ENCODE measurements at regions not wholly inside any gene's neighbourhood (a gene's known extent, or its start where the extent isn't known, plus 50 kb on each side); places are given as distances from the start of the nearest gene placed in this dataset.

DNA sequence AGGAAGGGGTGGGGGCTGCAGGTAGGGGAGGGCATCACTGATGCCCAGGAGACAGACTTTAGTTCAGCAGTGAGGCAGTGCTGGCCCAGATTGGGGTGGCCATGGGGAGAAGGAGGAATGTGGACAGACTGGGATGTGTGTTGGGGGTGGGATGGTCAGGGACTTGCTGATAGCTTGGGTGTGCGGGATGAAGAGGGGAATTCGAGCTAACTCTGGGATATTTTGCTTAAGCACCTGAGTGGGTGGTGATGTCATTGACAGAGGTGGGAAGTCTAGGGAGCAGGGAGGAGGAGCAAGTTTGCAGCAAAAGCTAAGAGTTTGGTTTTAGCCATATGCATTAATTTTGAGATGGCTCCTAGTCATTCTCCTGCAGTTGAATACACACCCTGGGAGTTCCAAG, 207.5 kb downstream of the RPLP1 start:
- DNase-seq (ENCODE audit: low spot score in 2 of 2), result no peak
- intact Hi-C loops (cut with DNase I; ENCODE audit: low total_unique reads), result no loop called here
- no peaks in the 10 kb centered on the region for H3K36me3 ChIP-seq
- no peaks in the 10 kb centered on the region for H3K9me3 ChIP-seq
- no peaks in the 10 kb centered on the region for H3K27me3 ChIP-seq
- TF ChIP-seq, protein P1, sequence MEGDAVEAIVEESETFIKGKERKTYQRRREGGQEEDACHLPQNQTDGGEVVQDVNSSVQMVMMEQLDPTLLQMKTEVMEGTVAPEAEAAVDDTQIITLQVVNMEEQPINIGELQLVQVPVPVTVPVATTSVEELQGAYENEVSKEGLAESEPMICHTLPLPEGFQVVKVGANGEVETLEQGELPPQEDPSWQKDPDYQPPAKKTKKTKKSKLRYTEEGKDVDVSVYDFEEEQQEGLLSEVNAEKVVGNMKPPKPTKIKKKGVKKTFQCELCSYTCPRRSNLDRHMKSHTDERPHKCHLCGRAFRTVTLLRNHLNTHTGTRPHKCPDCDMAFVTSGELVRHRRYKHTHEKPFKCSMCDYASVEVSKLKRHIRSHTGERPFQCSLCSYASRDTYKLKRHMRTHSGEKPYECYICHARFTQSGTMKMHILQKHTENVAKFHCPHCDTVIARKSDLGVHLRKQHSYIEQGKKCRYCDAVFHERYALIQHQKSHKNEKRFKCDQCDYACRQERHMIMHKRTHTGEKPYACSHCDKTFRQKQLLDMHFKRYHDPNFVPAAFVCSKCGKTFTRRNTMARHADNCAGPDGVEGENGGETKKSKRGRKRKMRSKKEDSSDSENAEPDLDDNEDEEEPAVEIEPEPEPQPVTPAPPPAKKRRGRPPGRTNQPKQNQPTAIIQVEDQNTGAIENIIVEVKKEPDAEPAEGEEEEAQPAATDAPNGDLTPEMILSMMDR (IDR thresholded peaks at IDR 0.05), result no peak
- TF ChIP-seq POLR2A (IDR thresholded peaks at IDR 0.05), result no peak
- no peak for TF ChIP-seq POLR2AphosphoS5 (IDR thresholded peaks at IDR 0.05)
- H3K4me3 ChIP-seq, result no peak overlapping the region
- no peaks in the 10 kb centered on the region for H3K4me1 ChIP-seq
- no peak overlapping the region for H3K27ac ChIP-seq

DNA sequence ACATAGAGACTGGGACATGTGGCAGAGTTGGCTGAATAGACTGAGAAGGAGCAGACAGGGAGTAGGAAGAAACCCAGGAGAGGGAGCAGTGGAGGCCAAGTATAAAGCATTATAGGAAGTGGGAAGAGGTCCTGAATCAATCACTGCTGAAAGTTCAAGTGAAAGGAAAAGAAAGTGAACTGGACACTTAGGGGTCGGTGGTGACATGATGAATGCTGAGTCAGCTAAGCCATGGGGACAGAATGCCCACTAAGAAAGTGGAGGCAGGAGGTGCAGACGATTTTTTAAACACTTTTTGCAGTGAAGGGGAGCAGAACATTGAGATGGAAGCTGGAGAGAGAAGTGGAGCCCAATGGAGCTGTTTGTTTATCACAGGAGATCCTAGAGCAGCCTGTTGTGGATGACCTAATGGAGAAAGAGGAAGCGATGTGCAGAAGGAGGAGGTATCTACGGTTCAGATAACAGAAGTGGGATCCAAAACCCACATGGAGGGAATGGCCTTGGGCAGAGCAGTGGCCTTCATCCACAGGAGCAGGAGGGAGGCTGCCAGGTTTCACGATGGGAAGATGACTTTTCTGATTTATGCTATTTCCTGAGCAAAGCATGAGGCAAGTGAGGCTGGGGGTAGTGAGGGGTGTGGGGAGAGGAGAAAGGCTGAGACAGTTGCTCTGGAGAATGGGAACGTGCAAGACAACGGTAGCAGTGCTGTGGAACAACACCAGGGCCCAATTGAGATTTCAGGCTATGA, 208.2 kb downstream of the RPLP1 start:
- Histone ChIP-seq H3K36me3 (no peaks in the 10 kb centered on the region), H3K9me3 (no peaks in the 10 kb centered on the region), H3K27me3 (no peaks in the 10 kb centered on the region), H3K4me1 (no peaks in the 10 kb centered on the region), H3K4me3 (no peak overlapping the region), H3K27ac (no peak overlapping the region)
- intact Hi-C loops (cut with DNase I; ENCODE audit: low total_unique reads), result no loop called here
- TF ChIP-seq, protein P1 (IDR thresholded peaks at IDR 0.05), result no peak
- TF ChIP-seq POLR2AphosphoS5 (IDR thresholded peaks at IDR 0.05) (no peak), POLR2A (IDR thresholded peaks at IDR 0.05) (no peak)
- DNase-seq (ENCODE audit: low spot score in 2 of 2), result no peak

DNA sequence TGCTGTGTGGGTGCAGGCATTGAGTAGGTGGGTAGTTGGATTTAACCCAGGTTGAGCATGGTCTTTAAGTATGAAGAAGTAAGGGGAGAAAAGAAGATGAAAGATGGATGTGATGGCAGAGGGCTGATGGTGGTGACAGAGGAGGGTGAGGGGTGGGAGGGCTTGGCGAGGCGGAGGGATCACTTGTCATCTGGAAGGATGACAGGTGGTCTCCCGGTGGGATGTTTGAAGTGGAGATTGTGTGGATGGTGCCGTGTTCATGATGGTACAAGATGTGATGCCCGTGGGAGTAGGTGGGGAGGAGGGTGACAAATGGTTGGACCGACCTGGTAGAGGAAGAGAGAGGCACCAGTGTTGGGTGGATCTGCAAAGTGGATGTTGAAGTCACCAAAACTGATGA, 208.8 kb downstream of the RPLP1 start:
- H3K9me3 ChIP-seq, result no peaks in the 10 kb centered on the region
- H3K27me3 ChIP-seq, result no peaks in the 10 kb centered on the region
- H3K4me1 ChIP-seq, result no peaks in the 10 kb centered on the region

DNA sequence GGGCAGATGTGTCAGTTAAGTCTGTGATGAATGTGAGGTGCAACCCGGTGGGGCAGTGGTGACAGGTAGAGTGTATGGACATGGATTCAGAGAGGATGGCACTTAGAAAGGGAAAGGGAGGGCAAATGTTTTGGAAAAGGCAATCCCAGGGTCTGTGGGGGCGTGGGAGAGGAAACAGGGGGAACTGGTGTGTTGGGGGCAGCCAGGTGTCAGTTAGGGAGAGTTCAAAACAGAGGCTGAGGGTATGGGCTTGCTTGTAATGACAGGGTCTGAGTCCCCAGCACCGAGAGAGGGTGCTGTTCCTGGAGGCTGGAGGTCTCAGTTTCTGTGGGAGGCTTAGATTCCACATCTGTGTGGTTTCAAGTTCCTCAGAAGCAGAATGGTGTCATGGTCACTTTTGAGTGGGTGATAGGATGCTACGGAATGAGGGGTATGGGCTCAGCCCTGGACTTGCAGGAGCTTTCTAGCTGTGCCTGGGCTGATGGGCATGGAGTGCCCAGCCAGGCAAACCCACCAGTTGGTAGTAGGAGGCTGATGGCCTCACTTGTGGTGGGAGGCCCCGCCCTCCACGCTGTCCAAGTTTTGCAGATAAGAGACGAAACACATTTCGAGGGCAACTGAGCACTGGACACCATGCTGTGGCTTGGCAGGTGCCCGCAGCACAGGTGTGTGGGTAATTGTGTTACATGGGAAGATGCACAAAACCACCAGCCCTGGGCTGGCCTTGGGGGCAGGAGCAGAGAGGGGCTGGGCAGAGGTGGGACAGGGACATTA, 209.4 kb downstream of the RPLP1 start:
- no peak overlapping the region for H3K4me3 ChIP-seq
- DNase-seq (ENCODE audit: low spot score in 2 of 2), result no peak
- intact Hi-C loops (cut with DNase I; ENCODE audit: low total_unique reads), result no loop called here
- no peak overlapping the region for H3K27ac ChIP-seq
- H3K9me3 ChIP-seq, result no peaks in the 10 kb centered on the region
- no peaks in the 10 kb centered on the region for H3K4me1 ChIP-seq
- H3K36me3 ChIP-seq, result no peaks in the 10 kb centered on the region
- no peaks in the 10 kb centered on the region for H3K27me3 ChIP-seq
- TF ChIP-seq, protein P1 (IDR thresholded peaks at IDR 0.05), result no peak

More for the DNA sequence above, 208.8 kb downstream of the RPLP1 start:
- Histone ChIP-seq H3K36me3 (no peaks in the 10 kb centered on the region), H3K4me3 (no peak overlapping the region), H3K27ac (no peak overlapping the region)
- TF ChIP-seq, protein P1 (IDR thresholded peaks at IDR 0.05), result no peak
- no peak for TF ChIP-seq POLR2A (IDR thresholded peaks at IDR 0.05)
- no peak for TF ChIP-seq POLR2AphosphoS5 (IDR thresholded peaks at IDR 0.05)
- intact Hi-C loops (cut with DNase I; ENCODE audit: low total_unique reads), result no loop called here
- no peak for DNase-seq (ENCODE audit: low spot score in 2 of 2)

DNA sequence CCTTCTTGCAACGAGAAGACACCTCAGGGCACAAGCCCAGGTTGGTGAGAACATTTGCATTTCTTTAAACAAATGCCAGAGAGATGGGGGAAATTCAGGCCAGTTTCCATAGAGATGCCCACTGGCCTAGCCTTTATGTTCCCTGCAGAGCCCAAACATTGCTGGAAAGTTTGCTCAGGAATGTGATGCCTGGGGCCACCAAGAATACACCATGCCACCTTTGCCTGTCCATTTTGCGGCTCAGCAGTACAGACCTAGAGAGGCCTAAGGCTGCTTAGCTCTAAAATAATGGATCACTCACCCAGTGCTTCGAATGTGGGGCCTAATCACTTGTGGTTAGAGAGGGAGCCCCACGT, 210.0 kb downstream of the RPLP1 start:
- Histone ChIP-seq H3K4me1 (no peaks in the 10 kb centered on the region), H3K27me3 (no peaks in the 10 kb centered on the region), H3K36me3 (no peaks in the 10 kb centered on the region), H3K9me3 (no peaks in the 10 kb centered on the region), H3K27ac (no peak overlapping the region), H3K4me3 (no peak overlapping the region)
- no peak for TF ChIP-seq POLR2A (IDR thresholded peaks at IDR 0.05)
- no peak for TF ChIP-seq POLR2AphosphoS5 (IDR thresholded peaks at IDR 0.05)
- TF ChIP-seq, protein P1 (IDR thresholded peaks at IDR 0.05), result no peak
- no peak for DNase-seq (ENCODE audit: low spot score in 2 of 2)
- intact Hi-C loops (cut with DNase I; ENCODE audit: low total_unique reads), result no loop called here
